ENCODE measurements at regions not wholly inside any gene's neighbourhood (a gene's known extent, or its start where the extent isn't known, plus 50 kb on each side); places are given as distances from the start of the nearest gene placed in this dataset.

- TF ChIP-seq, protein P1, sequence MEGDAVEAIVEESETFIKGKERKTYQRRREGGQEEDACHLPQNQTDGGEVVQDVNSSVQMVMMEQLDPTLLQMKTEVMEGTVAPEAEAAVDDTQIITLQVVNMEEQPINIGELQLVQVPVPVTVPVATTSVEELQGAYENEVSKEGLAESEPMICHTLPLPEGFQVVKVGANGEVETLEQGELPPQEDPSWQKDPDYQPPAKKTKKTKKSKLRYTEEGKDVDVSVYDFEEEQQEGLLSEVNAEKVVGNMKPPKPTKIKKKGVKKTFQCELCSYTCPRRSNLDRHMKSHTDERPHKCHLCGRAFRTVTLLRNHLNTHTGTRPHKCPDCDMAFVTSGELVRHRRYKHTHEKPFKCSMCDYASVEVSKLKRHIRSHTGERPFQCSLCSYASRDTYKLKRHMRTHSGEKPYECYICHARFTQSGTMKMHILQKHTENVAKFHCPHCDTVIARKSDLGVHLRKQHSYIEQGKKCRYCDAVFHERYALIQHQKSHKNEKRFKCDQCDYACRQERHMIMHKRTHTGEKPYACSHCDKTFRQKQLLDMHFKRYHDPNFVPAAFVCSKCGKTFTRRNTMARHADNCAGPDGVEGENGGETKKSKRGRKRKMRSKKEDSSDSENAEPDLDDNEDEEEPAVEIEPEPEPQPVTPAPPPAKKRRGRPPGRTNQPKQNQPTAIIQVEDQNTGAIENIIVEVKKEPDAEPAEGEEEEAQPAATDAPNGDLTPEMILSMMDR (IDR thresholded peaks at IDR 0.05), result no peak
- TF ChIP-seq ZFX (IDR thresholded peaks at IDR 0.05; ENCODE audit: borderline replicate concordance), result no peak
Observed at GRCh38 chr11:27965559-27965958, 142.4 kb downstream of the KIF18A start.
